Mesenchymal stem cell (in vitro differentiated cells and primary cell): ENCODE measurements at regions not wholly inside any gene's neighbourhood (a gene's known extent, or its start where the extent isn't known, plus 50 kb on each side); places are given as distances from the start of the nearest gene placed in this dataset.
"Not testable (repeated sequence)": the region's sequence is repeated elsewhere in the genome, so short reads cannot be mapped to it uniquely, and the experiment has no call there.

Source experiments
- DNase-seq: peaks from one replicate; pipeline ENCODE4 v3.0.0-alpha.2; 2013
- H2AFZ ChIP-seq: one replicate; pipeline ENCODE4 v1.6.1; 2013; ENCODE audit warnings: low read depth, mild to moderate bottlenecking, control low read depth, inconsistent platforms, low read length, moderate library complexity
- H2AK5ac ChIP-seq: 2 replicates; pipeline ENCODE4 v1.6.1; 2013; ENCODE audit warnings: low read length, moderate library complexity, mild to moderate bottlenecking, inconsistent platforms; ENCODE audit not compliant: severe bottlenecking
- H2BK120ac ChIP-seq: one replicate; pipeline ENCODE4 v1.6.1; 2013; ENCODE audit warnings: low read depth, mild to moderate bottlenecking, inconsistent platforms, low read length, moderate library complexity
- H2BK12ac ChIP-seq, 2 experiments: one replicate each; pipeline ENCODE4 v1.6.1; 2013; ENCODE audit warnings: inconsistent platforms in 2 of 2, low read length in 2 of 2, mild to moderate bottlenecking in 2 of 2, moderate library complexity in 2 of 2, control low read depth in 1 of 2
- H2BK15ac ChIP-seq: one replicate; pipeline ENCODE4 v1.6.1; 2013; ENCODE audit warnings: mild to moderate bottlenecking, low read depth, inconsistent platforms; ENCODE audit not compliant: poor library complexity, severe bottlenecking
- H2BK5ac ChIP-seq: 2 replicates; pipeline ENCODE4 v1.6.1; 2013; ENCODE audit warnings: low read depth, mild to moderate bottlenecking, low read length, control low read depth, inconsistent platforms; ENCODE audit not compliant: poor library complexity, severe bottlenecking
- H3K14ac ChIP-seq, 2 experiments: one replicate each; pipeline ENCODE4 v1.6.1; 2013; ENCODE audit warnings: inconsistent platforms in 2 of 2, low read length in 2 of 2, control low read depth in 1 of 2, mild to moderate bottlenecking in 1 of 2, moderate library complexity in 1 of 2
- H3K18ac ChIP-seq, 2 experiments: one replicate each; pipeline ENCODE4 v1.6.1; 2013; ENCODE audit warnings: inconsistent platforms in 2 of 2, low read length in 2 of 2, control low read depth in 1 of 2, low read depth in 1 of 2, mild to moderate bottlenecking in 1 of 2
- H3K23ac ChIP-seq, 2 experiments: one replicate each; pipeline ENCODE4 v1.6.1; 2013; ENCODE audit warnings: inconsistent platforms in 2 of 2, low read length in 2 of 2, mild to moderate bottlenecking in 2 of 2, moderate library complexity in 2 of 2, control low read depth in 1 of 2
- H3K27ac ChIP-seq: 2 replicates; pipeline ENCODE4 v1.5.1; 2013; ENCODE audit warnings: mild to moderate bottlenecking, moderate library complexity, low read length, control low read depth, inconsistent platforms; ENCODE audit not compliant: poor library complexity, severe bottlenecking
- H3K27me3 ChIP-seq, 2 experiments: 2 replicates each; pipeline versions ENCODE4 v1.6.1 to v1.7.0; 2013; ENCODE audit warnings: low read length in 2 of 2, mild to moderate bottlenecking in 2 of 2, moderate library complexity in 2 of 2, control low read depth in 1 of 2, inconsistent platforms in 1 of 2; ENCODE audit not compliant: control insufficient read depth in 1 of 2, insufficient read depth in 1 of 2
- H3K36me3 ChIP-seq, 2 experiments: 2 replicates each; pipeline versions ENCODE4 v1.6.1 to v1.7.0; 2013; ENCODE audit warnings: low read length in 2 of 2, control low read depth in 1 of 2, inconsistent platforms in 1 of 2, low read depth in 1 of 2, mild to moderate bottlenecking in 1 of 2; ENCODE audit not compliant: insufficient read depth in 2 of 2, control insufficient read depth in 1 of 2
- H3K4ac ChIP-seq, 2 experiments: one replicate each; pipeline ENCODE4 v1.6.1; 2013; ENCODE audit warnings: inconsistent platforms in 2 of 2, low read length in 2 of 2, mild to moderate bottlenecking in 2 of 2, moderate library complexity in 2 of 2, control low read depth in 1 of 2, low read depth in 1 of 2
- H3K4me1 ChIP-seq: 2 replicates; pipeline ENCODE4 v1.6.1; 2013; ENCODE audit warnings: low read depth, low read length, control low read depth; ENCODE audit not compliant: control insufficient read depth, insufficient read depth
- H3K4me2 ChIP-seq: 2 replicates; pipeline ENCODE4 v1.6.1; 2013; ENCODE audit warnings: low read length, mild to moderate bottlenecking, inconsistent platforms; ENCODE audit not compliant: poor library complexity, severe bottlenecking
- H3K4me3 ChIP-seq, 2 experiments: 2 replicates each; pipeline versions ENCODE4 v1.5.1 to v1.7.0; 2013; ENCODE audit warnings: low read length in 2 of 2, mild to moderate bottlenecking in 2 of 2, control low read depth in 1 of 2, low read depth in 1 of 2; ENCODE audit not compliant: insufficient read depth in 1 of 2
- H3K79me1 ChIP-seq: replicated peaks from 2 replicates; pipeline ENCODE4 v1.6.1; 2013; ENCODE audit warnings: mild to moderate bottlenecking, control low read depth, low read length, inconsistent platforms; ENCODE audit not compliant: poor library complexity, severe bottlenecking
- H3K9ac ChIP-seq: 2 replicates; pipeline ENCODE4 v1.7.0; 2013; ENCODE audit warnings: mild to moderate bottlenecking, low read length, moderate library complexity
- H3K9me3 ChIP-seq: 2 replicates; pipeline ENCODE4 v1.7.0; 2013; ENCODE audit warnings: mild to moderate bottlenecking, low read length; ENCODE audit not compliant: control insufficient read depth
- H4K8ac ChIP-seq: one replicate; pipeline ENCODE4 v1.6.1; 2013; ENCODE audit warnings: inconsistent platforms, mild to moderate bottlenecking, low read length, moderate library complexity
- H4K91ac ChIP-seq: one replicate; pipeline ENCODE4 v1.6.1; 2013; ENCODE audit warnings: mild to moderate bottlenecking, low read length, inconsistent platforms
- WGBS: methylation state at CpG from one replicate; pipeline ENCODE4 v1.1.7; 2013; ENCODE audit warnings: mixed read lengths; 5-methylcytosine and 5-hydroxymethylcytosine counted together

DNA sequence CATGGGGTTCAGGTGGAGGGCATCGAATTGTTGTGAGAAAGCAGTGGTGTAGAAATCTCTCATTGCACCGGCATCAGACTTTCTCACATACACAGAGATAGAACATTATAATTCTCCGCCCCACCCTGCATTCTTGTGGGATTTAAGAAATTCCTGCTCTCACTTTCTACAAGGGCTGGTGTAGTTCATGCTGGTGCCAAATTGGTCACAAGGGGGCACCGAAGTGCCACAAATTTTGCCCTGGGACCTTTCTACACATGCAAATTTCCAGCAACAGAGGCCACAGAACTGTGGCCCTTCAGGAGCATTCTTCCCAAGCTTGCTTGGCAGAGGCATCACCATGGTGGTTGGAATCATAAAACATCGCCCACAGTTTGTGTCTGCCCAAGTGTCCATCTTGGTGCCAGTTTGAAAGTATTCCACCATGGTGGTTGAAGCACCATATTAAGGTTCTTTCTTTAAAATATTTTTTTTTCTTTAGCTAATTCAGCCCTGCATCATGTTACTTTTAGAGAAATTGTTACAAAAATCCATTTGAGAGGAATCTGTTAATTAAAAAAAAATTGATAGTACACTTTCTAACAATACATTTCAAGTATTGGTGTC is 521.2 kb upstream of the FANCL start:
- Histone ChIP-seq H3K18ac (no peak overlapping the region), H2BK15ac (no peak overlapping the region), H4K91ac (no peak overlapping the region), H2AFZ (no peak overlapping the region), H4K8ac (no peak overlapping the region), H3K79me1 (no peaks in the 10 kb centered on the region), H2AK5ac (no peak overlapping the region), H3K36me3 (no peaks in the 10 kb centered on the region), H3K9me3 (no peaks in the 10 kb centered on the region), H3K4me1 (no peaks in the 10 kb centered on the region), H2BK120ac (no peak overlapping the region), H2BK5ac (no peak overlapping the region), H3K23ac (no peak overlapping the region), H3K4me3 (no peak overlapping the region), H2BK12ac (no peak overlapping the region), H3K14ac (no peak overlapping the region), H3K27ac (no peak overlapping the region), H3K27me3 (peaks cover 0 to 8% of the 10 kb centered on the region in 2 experiments), H3K4ac (no peak overlapping the region), H3K9ac (no peak overlapping the region), H3K4me2 (no peak overlapping the region)
- 31% methylated on average over 4 of the region's 5 CpGs for WGBS
- peak; percentile 54 for DNase-seq

- Histone ChIP-seq H3K36me3 (no peaks in the 10 kb centered on the region), H3K4ac (no peak overlapping the region)
- WGBS = 76% methylated on average over 6 of the region's 6 CpGs
These were observed 516.8 kb upstream of the FANCL start for GRCh38 chr2:58757971-58758370.

GRCh38 chr2:58756336-58756735 is 515.2 kb upstream of the FANCL start:
- no peak overlapping the region for H3K14ac ChIP-seq
- no peaks in the 10 kb centered on the region for H3K79me1 ChIP-seq
- no peak overlapping the region for H2BK12ac ChIP-seq
- H2BK15ac ChIP-seq = no peak overlapping the region
- H3K36me3 ChIP-seq = no peaks in the 10 kb centered on the region
- H3K4me3 ChIP-seq = no peak overlapping the region
- DNase-seq = no peak
- no peak overlapping the region for H4K91ac ChIP-seq
- H3K23ac ChIP-seq = no peak overlapping the region
- H2BK5ac ChIP-seq = no peak overlapping the region
- no peaks in the 10 kb centered on the region for H3K9me3 ChIP-seq
- no peak overlapping the region for H3K18ac ChIP-seq
- no peak overlapping the region for H2BK120ac ChIP-seq
- H3K9ac ChIP-seq = no peak overlapping the region
- H3K4ac ChIP-seq = no peak overlapping the region
- no peak overlapping the region for H4K8ac ChIP-seq
- H2AK5ac ChIP-seq = no peak overlapping the region
- no peak overlapping the region for H2AFZ ChIP-seq
- peaks cover 0 to 6% of the 10 kb centered on the region in 2 experiments for H3K27me3 ChIP-seq
- no peak overlapping the region for H3K27ac ChIP-seq
- H3K4me1 ChIP-seq = no peaks in the 10 kb centered on the region
- no peak overlapping the region for H3K4me2 ChIP-seq
- WGBS = 0% methylated on average over 1 of the region's 2 CpGs

More at GRCh38 chr2:58757971-58758370, 516.8 kb upstream of the FANCL start:
- H2BK5ac ChIP-seq = no peak overlapping the region
- no peak overlapping the region for H3K9ac ChIP-seq
- no peak overlapping the region for H2AK5ac ChIP-seq
- H3K79me1 ChIP-seq = no peaks in the 10 kb centered on the region
- H2BK120ac ChIP-seq = no peak overlapping the region
- H3K27me3 ChIP-seq = peaks cover 0 to 8% of the 10 kb centered on the region in 2 experiments
- H3K14ac ChIP-seq = no peak overlapping the region
- no peaks in the 10 kb centered on the region for H3K9me3 ChIP-seq
- H3K4me2 ChIP-seq = no peak overlapping the region
- H2BK12ac ChIP-seq = no peak overlapping the region
- H4K8ac ChIP-seq = no peak overlapping the region
- H3K27ac ChIP-seq = no peak overlapping the region
- H2BK15ac ChIP-seq = no peak overlapping the region
- no peak overlapping the region for H2AFZ ChIP-seq
- H3K4me3 ChIP-seq = no peak overlapping the region
- no peak for DNase-seq
- H3K4me1 ChIP-seq = no peaks in the 10 kb centered on the region
- no peak overlapping the region for H3K23ac ChIP-seq
- H3K18ac ChIP-seq = no peak overlapping the region
- H4K91ac ChIP-seq = no peak overlapping the region

DNA sequence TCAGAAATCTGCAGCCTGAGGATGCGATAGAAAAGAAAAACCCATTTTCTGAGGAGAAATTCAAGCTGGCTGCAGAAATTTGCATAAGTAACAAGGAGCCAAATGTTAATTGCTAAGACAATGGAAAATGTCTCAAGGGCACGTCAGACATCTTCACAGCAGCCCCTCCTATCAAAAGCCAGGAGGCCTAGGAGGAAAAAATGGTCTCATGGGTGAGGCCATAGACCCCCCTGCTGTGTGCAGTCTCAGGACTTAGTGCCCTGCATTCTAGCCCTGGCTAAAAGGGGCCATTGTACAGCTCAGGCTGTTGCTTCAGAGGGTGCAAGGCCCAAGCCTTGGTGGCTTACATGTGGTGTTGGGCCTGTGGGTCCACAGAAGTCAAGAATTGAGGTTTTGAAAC is 511.4 kb upstream of the FANCL start:
- H3K4me1 ChIP-seq, DNase-seq, H3K27ac ChIP-seq, H3K79me1 ChIP-seq, H2BK12ac ChIP-seq, H2AFZ ChIP-seq, H4K8ac ChIP-seq, H3K18ac ChIP-seq, H3K36me3 ChIP-seq, H3K4me3 ChIP-seq, H2AK5ac ChIP-seq, H2BK5ac ChIP-seq, H4K91ac ChIP-seq, H3K14ac ChIP-seq, H3K4me2 ChIP-seq, H3K27me3 ChIP-seq, H3K9ac ChIP-seq, H3K23ac ChIP-seq, H2BK15ac ChIP-seq, H2BK120ac ChIP-seq, H3K9me3 ChIP-seq, H3K4ac ChIP-seq: not testable (repeated sequence)
- WGBS = 42% methylated on average over 2 of the region's 2 CpGs
